Left renal cortex interstitium (tissue), 4 donors: ENCODE measurements at regions not wholly inside any gene's neighbourhood (a gene's known extent, or its start where the extent isn't known, plus 50 kb on each side); places are given as distances from the start of the nearest gene placed in this dataset.

Experiments
- DNase-seq, 4 donors: peaks; one replicate each; pipeline ENCODE4 v3.0.0-alpha.2; 2013; ENCODE audit warnings: low read depth in 4 of 4, low spot score in 2 of 4, missing footprints in 1 of 4

- peak in 2 of 4 donors; percentile 29 to 41 for DNase-seq
Measured at GRCh38 chr15:97521381-97522285, 438.9 kb upstream of the ARRDC4 start.

- no peak for DNase-seq
Measured at GRCh38 chr15:97522347-97522746, 438.2 kb upstream of the ARRDC4 start.

GRCh38 chr15:97525809-97526208 lies 434.7 kb upstream of the ARRDC4 start:
- no peak for DNase-seq

- no peak for DNase-seq
Measured at GRCh38 chr15:97528238-97528637, 432.3 kb upstream of the ARRDC4 start.

- DNase-seq, result no peak
Measured at GRCh38 chr15:97545799-97546198, 414.7 kb upstream of the ARRDC4 start.

GRCh38 chr15:97547381-97547780 lies 413.1 kb upstream of the ARRDC4 start:
- no peak for DNase-seq

GRCh38 chr15:97561529-97561928 lies 399.0 kb upstream of the ARRDC4 start:
- DNase-seq, result no peak

GRCh38 chr15:97563516-97563915 lies 397.0 kb upstream of the ARRDC4 start:
- DNase-seq, result no peak

GRCh38 chr15:97566961-97567360 lies 393.5 kb upstream of the ARRDC4 start:
- DNase-seq, result peak in 2 of 4 donors; percentile 17

GRCh38 chr15:97567411-97567810 lies 393.1 kb upstream of the ARRDC4 start:
- DNase-seq, result no peak

GRCh38 chr15:97576929-97577645 lies 383.4 kb upstream of the ARRDC4 start:
- DNase-seq, result no peak

- DNase-seq, result no peak
Measured at GRCh38 chr15:97585408-97585807, 375.1 kb upstream of the ARRDC4 start.

GRCh38 chr15:97592778-97593177 lies 367.7 kb upstream of the ARRDC4 start:
- DNase-seq, result no peak

- no peak for DNase-seq
Measured at GRCh38 chr15:97597801-97598200, 362.7 kb upstream of the ARRDC4 start.

GRCh38 chr15:97598353-97598798 lies 362.1 kb upstream of the ARRDC4 start:
- DNase-seq, result no peak

GRCh38 chr15:97600190-97600589 lies 360.3 kb upstream of the ARRDC4 start:
- DNase-seq, result no peak

- DNase-seq, result no peak
Measured at GRCh38 chr15:97604677-97605076, 355.8 kb upstream of the ARRDC4 start.

- DNase-seq, result no peak
Measured at GRCh38 chr15:97615114-97615513, 345.4 kb upstream of the ARRDC4 start.

- DNase-seq, result no peak
Measured at GRCh38 chr15:97623091-97623661, 337.3 kb upstream of the ARRDC4 start.

- no peak for DNase-seq
Measured at GRCh38 chr15:97627634-97628033, 332.9 kb upstream of the ARRDC4 start.

GRCh38 chr15:97645758-97646157 lies 314.7 kb upstream of the ARRDC4 start:
- no peak for DNase-seq
